ENCODE measurements at regions not wholly inside any gene's neighbourhood (a gene's known extent, or its start where the extent isn't known, plus 50 kb on each side); places are given as distances from the start of the nearest gene placed in this dataset.

DNA sequence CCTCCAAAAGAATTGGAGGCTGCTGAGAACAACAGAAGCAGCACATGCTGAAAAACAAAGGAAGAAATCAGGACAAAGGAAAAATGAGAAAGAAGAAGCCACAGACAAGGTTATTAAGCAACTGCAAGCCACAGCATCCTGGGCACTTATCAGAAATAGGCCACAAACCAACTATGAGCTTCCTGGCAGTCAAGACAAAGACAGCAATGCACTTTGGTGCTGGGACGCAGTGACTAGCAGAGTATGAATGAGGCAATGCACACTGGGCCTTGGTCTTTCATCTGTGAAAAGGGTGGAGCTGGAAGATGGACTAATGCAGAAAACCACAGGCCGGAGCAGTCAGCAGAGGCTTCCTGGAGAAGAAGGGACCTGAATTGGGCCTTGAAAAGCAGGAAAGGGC, 56.0 kb upstream of the LINGO1 start:
- DNase-seq (ENCODE audit: low spot score) (no peak), FAIRE-seq (no peak)

DNA sequence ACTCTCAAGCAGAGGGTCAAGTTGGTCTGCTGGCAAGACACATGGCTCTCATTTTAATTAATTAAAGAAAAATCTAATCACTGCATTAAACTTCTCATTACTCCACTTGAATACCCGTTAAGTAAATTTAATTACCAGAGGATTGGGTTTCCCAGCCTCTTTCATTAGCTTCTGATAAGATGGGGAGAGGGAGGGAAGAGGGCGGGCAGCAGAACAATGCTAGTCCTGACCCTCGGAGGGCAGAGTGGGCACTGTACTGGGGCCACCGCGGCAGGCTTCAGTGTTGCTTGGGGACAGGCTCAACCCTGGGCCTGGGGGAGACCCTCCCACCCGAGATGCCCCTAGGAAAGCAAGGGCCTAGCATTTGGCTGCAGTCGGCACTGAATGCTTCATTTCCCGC, 55.6 kb upstream of the LINGO1 start:
- FAIRE-seq (no peak), DNase-seq (ENCODE audit: low spot score) (no peak)

DNA sequence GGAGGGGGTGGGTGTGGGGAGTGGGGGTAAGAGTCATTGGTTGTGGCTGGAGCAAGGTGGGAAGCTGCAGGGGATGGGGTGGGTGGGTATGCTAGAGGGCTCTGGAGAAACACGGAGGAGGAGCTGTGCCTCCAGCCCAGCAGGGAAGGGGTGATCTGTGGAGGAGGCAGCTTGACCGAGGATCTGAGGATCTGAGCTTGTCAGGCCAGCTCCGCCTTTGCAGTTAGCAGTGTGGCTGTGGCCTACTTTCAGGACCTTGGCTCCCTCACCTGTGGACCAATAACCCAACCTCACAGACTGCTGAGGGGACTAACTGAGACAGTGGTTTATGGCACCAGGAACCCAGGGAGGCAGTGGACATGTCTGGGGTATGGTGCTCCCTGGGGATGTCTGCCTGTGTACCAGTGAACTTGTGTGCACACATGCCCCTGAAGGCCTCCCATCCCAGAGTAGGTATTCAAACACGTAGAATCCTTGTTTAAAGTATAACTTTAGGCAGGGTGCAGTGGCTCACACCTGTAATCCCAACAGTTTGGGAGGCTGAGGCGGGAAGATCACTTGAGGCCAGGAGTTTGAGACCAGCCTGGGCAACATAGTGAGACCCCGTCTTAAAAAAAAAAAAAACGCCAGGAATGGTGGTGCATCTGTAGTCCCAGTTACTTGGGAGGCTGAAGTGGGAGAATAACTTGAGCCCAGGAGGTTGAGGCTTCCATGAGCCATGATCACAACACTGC, 52.5 kb upstream of the LINGO1 start:
- no peak for DNase-seq (ENCODE audit: low spot score)
- FAIRE-seq = no peak

DNA sequence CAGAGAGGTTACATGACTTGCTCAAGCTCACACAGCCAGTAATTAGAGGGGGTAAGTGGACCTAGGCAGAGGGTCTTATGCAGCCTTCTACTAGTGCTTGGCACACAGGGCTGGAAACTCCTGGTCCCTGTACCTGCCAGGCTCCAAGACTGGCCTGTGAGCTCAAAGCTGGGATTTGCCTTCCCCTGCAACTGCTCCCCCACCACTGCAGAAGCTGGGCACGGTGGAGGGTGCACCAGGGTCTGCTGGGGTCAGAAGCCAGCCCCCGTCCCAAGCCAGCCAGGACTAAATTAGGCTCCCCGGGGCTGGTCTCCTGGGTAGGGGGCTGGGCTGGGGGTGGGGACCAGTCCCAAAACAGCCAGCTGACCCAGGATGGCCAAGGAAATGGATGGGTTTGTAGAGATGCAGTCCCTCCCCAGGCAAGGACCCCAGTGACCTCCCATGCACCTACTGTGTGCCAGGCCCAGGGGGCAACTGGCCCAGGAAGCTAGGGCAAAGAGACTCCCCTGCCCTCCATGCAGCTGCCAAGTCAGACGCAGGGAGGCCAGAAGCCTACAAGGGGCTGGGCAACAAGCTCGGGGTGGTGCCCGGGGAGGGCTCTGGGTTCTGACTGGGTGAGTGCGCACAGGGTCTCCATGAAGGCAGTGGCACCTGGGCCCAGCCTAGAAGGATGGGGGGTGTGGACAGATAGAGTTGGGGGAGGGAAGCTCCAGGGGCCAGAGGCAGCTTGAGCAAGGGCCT, 51.8 kb upstream of the LINGO1 start:
- FAIRE-seq = no peak

DNA sequence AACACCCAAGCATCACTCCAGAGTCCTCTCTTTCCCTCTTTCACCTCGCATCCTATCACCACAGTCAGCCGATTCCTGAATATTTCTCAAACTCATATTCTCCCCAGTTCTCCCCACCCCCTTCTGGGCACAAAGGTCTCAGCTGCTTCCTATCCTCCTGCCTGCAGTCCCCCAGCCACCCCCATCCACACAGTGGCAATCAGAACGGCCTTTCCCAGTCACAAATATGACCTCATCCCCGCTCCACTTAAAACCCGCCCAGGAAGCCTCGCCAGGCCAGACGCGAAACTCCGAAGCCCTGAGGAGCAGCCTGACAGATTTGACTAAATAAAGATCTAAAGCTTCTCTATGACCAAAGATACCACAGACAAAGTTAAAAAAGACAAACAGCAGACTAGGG, 49.9 kb upstream of the LINGO1 start:
- DNase-seq (ENCODE audit: low spot score) = no peak
- FAIRE-seq = no peak

More for the DNA sequence above, 51.8 kb upstream of the LINGO1 start:
- no peak for DNase-seq (ENCODE audit: low spot score)

Measured in RCC 7860 (cell line).